NCI-H446 (cell line): ENCODE measurements at regions not wholly inside any gene's neighbourhood (a gene's known extent, or its start where the extent isn't known, plus 50 kb on each side); places are given as distances from the start of the nearest gene placed in this dataset.

Experiments used
- DNase-seq, 2 experiments: peaks; one replicate each; lab custom pipeline; 2025; lab: John Stamatoyannopoulos, UW

DNA sequence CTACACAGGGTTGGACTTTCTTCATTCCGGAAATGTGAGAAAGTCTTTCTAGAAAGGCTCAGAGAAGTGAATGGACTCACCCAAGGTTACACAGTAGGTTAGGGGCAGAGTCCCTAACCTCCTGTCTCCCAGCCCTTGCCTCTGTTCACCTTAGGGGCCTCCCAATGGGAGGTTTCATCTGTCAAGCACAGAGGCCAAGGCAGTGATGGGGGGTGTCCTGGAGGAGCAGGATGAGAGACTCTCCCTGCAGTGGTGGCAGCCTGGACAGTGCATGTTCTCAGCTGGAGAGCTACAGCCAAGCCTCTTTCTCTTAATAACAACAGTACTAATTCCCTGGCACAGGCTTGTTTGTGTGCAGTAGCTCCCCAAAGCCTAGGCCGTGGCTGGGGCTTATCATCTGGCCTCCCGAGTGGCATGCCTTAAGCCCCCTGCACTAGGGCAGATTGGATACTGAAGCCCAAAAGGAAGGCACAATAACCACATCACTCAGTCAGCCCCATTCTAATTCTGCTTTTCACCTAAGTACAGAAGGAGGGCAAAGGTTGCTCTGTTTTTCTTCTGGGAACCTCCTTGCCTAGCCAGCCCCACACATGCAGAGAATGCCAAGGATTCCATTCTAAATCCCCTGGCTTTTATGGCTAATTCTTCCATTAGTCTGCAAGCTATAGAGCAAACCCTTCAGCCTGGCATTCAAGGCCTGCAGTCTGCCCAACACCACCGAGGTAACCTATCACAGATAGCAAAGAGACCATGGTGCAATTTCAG lies 50.2 kb upstream of the XPA start:
- DNase-seq, result no peak

DNA sequence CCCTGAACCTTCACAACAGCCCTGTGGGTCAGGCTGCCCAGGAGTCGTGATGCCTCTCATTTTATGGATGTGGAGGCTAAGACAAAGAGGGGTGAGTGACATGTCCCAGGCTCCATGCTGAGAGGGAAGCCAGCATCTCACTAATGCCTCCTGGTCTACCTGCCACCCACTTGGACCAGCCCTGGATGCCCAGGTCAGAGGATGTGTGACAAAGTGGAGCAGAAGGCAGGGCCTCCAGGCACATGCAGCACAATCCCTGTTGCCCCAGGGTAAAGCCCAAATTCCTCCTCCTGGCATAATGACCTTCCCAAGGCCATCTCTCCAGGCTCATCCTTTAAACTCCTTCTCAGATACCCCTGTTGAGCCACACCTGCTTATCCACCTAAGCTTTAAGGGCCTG lies 51.4 kb upstream of the XPA start:
- DNase-seq, result no peak

DNA sequence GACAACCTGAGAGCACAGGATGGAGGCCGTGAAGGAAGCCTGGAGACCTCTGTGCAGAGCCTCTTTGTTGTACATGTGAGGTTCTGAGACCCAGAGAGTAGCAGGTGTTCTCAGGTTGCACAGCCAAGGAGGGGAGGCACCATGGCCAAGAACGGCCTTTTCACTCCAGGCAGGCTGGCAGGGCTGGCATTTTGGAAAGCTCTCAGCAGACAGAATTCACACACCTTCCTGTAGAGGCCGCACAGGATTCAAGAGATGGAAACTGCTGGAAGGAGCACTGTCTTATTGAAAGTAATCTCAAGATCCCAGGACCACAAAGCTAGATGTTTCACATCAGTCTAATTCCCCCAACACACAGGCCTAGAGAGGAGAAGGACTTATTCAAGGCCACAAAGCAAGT lies 52.8 kb upstream of the XPA start:
- DNase-seq, result no peak

DNA sequence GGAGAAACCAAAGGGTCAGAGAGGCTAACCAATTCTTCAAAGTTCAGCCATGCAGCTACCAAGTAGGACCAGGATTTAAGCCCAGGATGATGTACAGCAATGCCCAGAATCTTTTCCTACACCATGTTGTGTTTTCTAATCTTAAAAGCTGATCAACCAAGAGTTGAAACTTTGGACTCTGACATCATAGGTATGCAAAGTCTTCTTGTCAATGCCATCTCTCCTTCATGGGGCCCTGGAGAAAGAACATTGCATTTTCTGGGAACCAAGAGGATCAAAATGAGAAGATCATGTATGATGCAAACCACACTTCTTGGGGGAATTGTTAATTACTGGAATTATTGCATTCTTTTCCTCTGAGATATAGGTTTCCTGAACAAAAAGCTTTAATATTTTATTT lies 54.4 kb upstream of the XPA start:
- DNase-seq, result no peak

DNA sequence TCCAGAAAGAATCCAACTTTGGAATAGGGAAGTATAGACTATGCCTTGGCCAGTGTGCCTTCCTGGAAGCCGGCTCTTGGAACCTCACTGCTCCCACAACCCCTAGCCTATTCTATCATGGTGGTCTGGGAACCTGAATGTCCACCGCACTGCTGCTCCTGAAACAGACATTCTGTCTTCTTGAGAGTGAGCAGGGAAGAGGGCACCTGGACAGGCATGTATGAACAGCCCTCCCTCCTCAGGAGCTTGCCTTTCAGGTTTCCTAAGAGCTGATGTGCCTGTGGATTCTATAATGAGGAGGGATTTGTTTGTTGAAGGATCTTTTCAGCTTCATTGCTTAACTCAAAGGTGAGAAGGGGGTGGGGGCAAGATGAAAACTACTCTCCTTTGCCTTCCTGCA lies 55.1 kb upstream of the XPA start:
- DNase-seq, result no peak

DNA sequence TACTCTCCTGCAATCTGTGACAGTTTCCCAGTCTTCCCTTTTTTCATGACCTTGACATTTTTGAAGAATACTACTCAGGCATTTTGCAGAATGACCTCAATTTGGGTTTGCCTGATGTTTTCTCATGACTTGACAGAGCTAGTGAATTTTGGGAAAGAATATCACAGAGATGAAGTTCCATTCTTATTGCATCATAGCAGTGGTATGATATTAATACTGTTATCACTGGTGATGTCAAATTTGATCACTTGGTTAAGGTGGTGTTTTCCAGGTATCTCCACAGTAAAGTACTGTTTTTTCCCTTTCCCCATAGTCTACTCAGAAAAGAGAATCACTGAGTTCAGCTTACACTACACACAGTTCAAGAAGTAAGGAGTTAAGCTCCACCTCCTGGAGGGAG lies 56.2 kb upstream of the XPA start:
- no peak for DNase-seq

DNA sequence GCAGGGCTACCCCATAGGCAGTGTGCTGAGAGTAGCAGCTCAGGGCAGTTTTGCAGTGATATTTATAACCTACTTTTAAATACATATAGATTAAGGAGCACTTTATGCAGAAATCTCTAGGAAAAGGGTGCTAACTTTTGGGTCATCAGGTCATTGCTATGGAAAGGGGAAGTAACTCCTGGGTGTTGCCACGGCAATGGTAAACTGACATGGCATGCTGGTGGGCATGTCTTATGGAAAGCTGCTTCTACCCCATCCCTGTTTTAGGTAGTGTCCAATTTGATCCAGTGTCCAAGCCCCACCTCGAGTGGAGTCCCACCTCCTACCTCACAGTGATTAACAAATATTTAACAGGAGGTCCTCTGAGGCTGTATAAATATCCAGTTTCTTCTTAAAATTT lies 56.8 kb upstream of the XPA start:
- no peak for DNase-seq

DNA sequence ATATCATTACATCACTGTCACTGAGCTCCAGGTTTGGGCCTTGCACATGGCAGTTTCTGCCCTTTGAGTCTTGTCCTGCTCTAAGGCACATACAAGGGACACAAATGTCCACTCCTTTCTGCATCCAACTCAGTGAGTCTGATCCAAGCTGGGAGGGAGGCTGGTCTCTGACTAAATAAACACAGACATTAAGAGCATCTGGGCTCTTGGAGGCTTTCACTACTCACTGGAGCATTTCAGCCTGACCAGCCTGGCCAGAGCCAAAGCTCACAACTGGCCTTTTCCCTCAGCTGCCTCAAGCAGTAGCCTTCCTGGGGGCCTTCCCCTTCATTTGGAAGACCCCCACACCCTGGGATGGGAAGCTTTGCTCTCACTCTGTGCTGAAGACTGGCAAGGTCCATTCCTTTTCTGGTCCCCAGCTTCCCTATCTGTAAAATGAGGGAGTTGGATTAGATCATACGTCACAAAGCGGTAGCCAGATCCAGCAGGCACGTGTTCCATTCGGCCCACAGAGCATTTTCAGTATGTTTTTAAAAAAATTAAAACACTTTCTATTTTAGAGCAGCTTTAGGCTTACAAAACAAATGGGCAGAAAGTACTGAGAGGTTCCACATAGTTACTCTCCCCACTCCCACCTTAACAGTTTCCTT lies 58.6 kb upstream of the XPA start:
- DNase-seq, result no peak

DNA sequence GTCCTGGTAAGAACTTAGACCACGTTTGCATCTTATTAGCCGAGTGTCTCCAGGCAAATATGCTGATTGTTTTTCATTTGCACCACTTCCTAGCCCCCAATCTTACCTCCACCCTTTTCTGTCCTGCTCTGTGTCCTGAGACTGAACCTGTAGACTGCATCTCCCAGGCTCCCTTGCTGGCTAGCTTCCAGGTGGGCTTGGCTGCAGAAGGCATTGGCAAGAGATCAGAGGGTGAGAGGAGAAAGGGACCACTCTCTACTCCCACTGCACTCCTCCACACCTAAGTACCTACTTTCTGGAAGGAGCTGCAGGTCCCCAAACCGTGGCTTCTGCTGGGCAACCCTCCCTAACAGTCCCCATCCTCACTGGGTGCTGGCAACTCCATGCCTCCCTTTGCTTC lies 59.9 kb upstream of the XPA start:
- DNase-seq, result no peak

DNA sequence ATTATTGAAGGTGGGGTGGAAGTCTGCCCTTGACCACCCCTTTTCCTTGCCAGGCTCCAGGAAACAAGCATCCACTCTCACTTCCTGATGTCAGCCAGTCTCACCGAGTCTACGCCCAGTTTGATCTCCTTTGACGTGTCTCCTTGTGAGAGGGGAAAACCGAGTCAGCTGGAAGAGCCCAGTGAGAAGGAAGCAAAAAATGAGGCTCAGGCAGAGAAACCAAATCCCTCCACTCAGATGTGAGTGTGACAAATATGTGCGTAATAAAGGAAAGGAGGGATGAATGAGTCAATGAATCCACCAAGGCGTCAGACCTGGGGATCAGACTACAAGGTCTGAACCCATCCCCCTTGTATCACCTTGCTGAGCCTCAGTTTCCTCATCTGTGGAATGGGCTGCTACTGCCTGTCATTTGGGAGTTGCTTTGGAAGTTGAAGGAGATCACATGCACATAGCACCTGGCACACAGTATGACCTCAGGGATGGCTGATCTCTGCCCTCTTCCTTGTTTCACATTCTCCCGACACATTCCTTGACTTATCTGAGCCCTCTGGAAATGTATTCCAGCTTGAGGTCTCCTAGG lies 61.3 kb upstream of the XPA start:
- DNase-seq, result no peak

DNA sequence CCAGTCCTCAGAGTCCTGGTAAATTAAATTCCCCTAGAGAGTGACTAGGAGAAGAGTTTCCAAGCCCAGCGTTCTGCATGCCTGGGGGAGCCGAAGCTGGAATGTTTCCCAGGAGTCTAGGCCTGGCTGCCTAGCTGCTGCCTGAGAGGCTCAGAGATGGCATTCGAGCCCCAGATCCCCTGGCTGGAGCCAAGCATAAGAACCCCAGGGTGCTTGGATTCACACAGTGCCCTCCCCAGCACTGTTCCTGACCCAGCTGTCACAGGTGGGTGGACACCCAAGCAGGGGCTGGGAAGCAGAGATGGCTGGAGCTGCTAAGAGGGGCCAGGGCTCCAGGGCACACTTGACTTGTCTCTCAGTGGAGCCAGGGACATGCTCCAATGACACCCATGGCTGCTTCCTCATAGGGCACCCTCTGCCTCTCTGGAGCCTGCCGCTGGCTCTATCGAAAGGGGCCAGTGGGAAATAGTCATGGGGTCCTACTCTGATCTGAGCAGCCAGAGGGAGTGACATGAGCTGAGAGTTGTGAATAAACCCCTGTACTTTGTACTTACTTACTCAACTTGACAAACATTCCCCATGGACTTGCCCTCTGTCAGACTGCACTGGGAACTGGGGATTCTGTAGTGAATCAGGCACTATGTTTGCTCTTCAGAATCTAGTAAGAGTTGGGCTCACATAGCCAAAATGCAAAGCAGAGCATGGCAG lies 62.6 kb upstream of the XPA start:
- no peak for DNase-seq

DNA sequence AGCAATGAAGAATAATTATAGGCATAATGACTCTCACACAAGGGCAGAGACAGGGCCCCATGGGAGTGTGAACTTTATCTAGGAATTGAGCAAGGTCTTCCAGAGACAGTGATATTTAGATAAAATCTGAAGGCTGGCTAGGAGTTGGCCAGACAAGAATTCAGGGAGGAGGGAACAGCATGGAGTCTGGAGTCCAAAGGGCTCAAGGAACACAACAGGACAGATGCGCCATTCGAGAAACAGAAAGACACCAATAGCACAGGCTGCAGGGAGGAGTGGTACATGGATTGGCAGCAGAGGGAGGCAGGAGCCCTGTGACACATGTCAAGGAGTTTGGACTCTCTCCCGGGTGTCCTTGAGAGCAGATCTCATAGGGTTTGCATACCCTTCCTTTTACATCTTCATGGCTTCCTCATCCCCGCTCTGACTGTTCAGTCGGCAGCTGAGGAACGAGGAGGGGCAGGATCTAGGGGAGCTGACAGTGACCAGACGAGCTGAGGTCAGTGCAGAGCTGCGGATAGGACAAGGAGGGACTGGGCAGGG lies 64.0 kb upstream of the XPA start:
- no peak for DNase-seq

DNA sequence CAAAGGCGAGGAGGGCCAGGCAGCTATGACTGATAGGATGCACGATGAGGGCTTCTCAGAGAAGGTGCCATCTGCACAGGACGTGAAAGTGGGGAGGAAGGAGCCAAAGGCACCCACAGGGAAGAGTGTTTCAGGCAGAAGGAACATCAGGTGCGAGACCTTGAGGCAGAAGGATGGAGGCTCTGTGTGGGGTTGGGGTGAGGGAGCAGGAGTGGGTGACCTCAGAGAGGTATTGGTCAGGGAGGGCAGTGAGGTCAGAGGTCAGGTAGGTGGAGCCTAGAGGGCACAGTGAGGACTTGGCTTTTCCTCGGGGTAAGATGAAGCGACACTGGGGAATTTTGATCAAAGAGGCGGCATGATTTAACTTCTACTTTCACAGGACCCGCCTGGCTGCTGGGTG lies 64.7 kb upstream of the XPA start:
- DNase-seq, result no peak

DNA sequence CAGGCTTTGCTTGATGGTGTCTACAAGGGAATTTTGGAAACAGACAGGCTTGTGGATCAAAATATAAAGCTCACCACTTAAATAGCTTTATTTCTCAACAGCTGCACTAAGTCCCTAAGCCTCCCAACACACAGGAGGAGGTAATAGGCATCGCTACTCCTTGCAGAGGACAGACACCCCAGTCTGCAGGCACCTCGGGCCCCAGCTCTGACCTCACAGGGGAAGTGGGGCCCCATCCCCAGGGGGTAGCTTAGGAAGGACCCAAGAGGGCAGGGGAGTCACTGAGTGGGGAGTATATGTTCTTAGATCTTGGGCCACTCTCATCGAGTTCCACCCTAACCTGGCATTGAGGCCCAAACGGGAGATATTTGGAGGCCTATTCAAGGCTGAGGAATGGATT lies 66.7 kb upstream of the XPA start:
- no peak for DNase-seq

DNA sequence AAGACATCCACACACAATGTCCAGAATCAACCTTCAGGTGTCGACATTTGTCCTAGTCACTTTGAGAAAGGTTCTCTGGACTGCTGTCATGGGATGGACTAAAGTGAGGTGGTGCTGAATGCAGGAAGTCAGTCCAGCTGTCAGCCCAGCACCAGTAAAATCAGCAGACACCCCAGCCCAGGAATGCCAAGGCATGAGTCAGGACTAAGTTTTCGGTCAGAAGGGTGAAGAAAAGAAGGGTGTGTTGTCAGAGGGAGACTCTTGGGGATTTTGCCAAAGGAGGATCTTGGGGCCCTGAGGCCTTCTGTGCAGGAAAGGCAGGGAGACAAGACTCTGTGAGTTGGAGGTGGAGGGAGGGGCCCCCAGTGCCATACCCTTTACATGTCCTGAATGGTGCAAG lies 69.0 kb upstream of the XPA start:
- no peak for DNase-seq

DNA sequence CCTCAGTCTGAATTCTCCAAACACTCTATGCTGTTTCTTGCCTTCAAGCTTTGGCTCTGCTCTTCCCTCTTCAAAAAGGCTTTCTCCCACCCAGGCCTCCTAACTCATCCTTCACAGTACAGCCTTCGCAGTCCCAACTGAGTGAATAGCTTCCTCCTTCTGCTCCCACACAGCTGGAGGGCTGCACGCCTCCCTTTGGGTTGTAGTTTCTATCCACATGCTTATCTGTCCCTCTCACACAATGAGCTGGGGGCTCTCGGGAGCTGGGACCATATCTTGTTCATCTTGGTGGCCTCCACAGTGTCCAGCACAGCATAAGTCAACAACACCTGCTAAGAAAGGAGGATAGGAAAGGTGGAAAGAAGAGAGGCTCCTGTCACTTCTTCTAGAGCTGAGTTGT lies 69.5 kb upstream of the XPA start:
- DNase-seq, result no peak

DNA sequence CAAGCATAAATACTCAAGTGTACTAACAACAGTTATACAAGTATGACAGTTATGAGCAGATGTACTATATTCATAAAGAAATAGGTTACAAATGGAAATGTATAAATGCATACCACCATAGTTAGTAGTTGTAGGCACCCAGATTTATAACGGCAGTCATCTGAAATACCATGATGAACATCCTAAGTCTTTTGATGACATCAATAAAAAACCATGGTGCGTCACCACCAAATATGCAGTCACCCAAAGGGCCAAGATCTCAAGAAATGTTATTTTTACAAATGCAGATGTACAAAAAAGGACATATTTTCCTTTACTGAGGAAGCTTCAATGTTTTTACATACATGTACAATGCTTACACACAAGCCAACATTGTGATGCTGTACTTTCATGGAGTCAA lies 70.8 kb upstream of the XPA start:
- no peak for DNase-seq

DNA sequence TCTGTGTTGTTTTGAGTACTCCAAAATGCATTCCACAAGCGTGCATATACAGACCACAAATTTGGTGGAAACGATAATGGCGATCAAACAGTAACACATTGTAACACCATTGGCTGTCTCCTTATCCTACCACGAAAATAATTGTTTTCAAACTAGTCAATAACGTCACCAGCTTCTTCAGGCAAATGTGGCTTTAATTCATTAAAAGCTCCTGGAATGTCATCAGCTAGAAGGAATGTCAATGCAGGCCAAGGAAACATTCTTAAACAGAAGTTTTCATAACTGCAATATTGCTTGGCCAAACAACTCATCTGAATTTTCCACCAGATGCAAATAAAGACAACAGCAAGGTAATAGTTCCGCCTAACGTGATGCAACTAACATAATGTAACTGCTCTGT lies 71.6 kb upstream of the XPA start:
- DNase-seq, result no peak

DNA sequence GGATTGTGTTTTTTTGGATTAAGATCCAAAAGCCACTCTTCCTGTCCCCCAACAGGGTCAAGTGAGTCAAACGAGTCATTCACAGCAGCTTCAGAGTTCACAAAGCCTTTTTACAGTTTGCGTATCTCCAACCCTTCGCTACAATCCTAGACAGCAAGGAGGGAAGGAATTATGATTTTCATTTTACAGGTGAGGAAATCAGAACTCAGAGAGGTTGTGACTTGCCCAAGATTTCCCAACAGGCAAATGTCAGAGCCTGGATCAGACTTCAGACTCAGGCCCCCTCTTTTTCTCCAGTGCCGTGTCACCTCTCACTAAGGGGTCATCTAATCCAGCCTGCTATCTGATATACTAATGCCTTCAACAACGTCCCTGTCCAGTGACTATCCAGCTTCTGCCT lies 72.1 kb upstream of the XPA start:
- no peak for DNase-seq

DNA sequence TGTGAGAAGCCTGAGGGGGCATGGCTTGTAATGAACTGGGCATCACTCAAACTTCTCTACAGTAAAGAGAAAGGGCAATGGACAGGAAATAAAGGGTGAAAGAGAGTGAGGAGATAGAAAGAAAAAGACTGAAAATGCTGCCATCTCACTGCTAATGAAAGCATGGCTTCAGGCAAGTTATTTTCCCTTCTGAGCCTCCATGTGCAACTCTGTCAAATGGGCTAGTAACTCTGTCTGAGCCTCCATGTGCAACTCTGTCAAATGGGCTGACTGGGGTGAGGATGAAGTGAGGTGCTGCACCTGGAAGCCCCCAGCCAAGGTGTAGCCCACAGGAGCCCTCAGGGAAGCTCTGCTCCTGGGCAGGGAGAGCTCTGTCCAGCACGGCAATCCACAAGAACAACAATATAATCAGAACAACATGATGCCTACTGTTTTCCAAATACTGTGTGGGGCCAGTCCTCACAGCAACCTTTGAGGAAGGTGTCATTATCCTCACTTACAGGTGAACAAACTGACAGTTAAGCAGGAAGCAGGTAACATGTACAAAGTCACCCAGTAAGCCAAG lies 73.8 kb upstream of the XPA start:
- no peak for DNase-seq

DNA sequence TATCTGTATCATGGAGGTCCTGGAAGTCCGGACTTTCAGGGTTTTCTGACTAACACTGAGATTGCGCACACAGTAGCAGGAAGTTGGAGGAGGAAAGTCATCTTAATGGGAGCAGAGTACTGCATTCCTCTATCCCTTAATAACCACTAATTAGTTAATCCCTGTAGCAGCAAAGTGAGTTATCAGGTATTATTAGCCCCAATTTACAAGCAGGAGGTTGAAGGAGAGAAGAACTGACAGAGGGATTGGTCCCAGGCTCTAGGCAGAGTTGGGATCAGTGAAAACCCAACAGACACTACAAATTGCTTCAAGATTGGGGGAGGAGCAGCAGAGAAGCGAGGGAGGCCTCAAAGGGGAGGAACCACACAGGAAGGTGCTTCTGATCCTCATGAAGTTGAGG lies 74.5 kb upstream of the XPA start:
- DNase-seq, result no peak

DNA sequence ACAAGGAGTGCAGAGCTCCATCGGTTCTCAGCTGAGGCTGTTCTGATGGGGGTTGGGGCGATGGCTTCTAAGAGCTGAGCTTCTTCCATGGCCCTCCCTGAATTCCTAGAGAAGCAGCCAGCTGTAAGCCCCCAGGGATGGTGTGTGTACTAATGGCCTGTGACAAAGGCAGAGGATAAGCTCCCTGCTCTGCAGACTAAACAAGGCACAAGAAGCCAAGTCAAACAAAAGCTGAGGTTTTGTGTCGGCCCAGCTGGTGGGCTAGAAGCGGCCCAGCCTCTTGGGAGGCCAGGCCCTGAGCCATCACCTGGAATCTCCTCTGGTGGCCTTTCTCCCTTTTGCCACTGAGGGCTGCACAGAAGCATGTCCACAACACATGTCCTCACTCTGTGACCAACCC lies 75.0 kb upstream of the XPA start:
- no peak for DNase-seq

DNA sequence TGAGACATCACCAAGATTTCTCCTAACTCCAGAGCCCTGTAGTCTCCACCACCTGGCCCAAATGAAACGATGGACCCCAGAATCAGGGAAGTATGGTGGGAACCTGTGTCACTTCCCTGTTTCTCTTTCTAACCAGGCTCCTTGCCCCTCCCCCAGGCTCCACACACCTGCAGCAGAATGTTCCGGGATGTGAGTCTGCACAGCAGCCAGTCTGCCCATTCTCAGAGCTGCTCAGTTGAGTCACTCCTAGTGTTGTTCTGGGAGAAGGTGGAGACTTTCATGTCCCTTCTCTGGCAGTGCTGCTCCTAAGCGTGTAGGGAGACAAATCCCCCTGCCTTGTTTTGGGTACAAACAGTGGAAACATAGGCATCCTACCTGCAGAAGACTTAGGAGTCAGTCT lies 76.0 kb upstream of the XPA start:
- DNase-seq, result no peak
